Glutamatergic neuron (in vitro differentiated cells): ENCODE measurements at regions not wholly inside any gene's neighbourhood (a gene's known extent, or its start where the extent isn't known, plus 50 kb on each side); places are given as distances from the start of the nearest gene placed in this dataset.
"Not testable (repeated sequence)": the region's sequence is repeated elsewhere in the genome, so short reads cannot be mapped to it uniquely, and the experiment has no call there.

ENCODE experiments used
- DNase-seq: peaks from one replicate; pipeline ENCODE4 v3.0.0; 2022
- H3K27ac Mint-ChIP-seq: one replicate; pipeline ENCODE4 v1.8.0; 2020; ENCODE audit warnings: mild to moderate bottlenecking, mixed read lengths, inconsistent platforms; ENCODE audit not compliant: unreplicated experiment
- H3K27me3 Mint-ChIP-seq: one replicate; pipeline ENCODE4 v1.8.0; 2020; ENCODE audit warnings: mild to moderate bottlenecking, moderate library complexity, mixed read lengths, inconsistent platforms; ENCODE audit not compliant: unreplicated experiment
- H3K36me3 Mint-ChIP-seq: one replicate; pipeline ENCODE4 v1.8.0; 2020; ENCODE audit warnings: mild to moderate bottlenecking, mixed read lengths, inconsistent platforms; ENCODE audit not compliant: unreplicated experiment
- H3K4me1 Mint-ChIP-seq: one replicate; pipeline ENCODE4 v1.8.0; 2020; ENCODE audit warnings: mild to moderate bottlenecking, low read depth, mixed read lengths, inconsistent platforms; ENCODE audit not compliant: unreplicated experiment
- H3K4me3 Mint-ChIP-seq: one replicate; pipeline ENCODE4 v1.8.0; 2020; ENCODE audit warnings: mild to moderate bottlenecking, mixed read lengths, inconsistent platforms; ENCODE audit not compliant: unreplicated experiment
- H3K9me3 Mint-ChIP-seq: one replicate; pipeline ENCODE4 v1.8.0; 2020; ENCODE audit warnings: mild to moderate bottlenecking, moderate library complexity, mixed read lengths, inconsistent platforms; ENCODE audit not compliant: unreplicated experiment
- TF ChIP-seq, protein P1 (sequence below): fragments of 200-600 bp; sonication (generic); IDR thresholded peaks from one replicate; pipeline ENCODE4 v1.5.0; 2021; ENCODE audit not compliant: partially characterized antibody, unreplicated experiment

GRCh38 chr15:92821491-92822116, 78.5 kb upstream of the CHD2 start:
- no peaks in the 10 kb centered on the region for H3K36me3 Mint-ChIP-seq
- H3K4me1 Mint-ChIP-seq, result peaks cover 36% of the 10 kb centered on the region
- no peak for DNase-seq
- peak overlapping the region; percentile 36 for H3K27ac Mint-ChIP-seq
- peak overlapping the region; percentile 26 for H3K4me3 Mint-ChIP-seq
- H3K27me3 Mint-ChIP-seq, result peaks cover 6% of the 10 kb centered on the region
- TF ChIP-seq, protein P1, sequence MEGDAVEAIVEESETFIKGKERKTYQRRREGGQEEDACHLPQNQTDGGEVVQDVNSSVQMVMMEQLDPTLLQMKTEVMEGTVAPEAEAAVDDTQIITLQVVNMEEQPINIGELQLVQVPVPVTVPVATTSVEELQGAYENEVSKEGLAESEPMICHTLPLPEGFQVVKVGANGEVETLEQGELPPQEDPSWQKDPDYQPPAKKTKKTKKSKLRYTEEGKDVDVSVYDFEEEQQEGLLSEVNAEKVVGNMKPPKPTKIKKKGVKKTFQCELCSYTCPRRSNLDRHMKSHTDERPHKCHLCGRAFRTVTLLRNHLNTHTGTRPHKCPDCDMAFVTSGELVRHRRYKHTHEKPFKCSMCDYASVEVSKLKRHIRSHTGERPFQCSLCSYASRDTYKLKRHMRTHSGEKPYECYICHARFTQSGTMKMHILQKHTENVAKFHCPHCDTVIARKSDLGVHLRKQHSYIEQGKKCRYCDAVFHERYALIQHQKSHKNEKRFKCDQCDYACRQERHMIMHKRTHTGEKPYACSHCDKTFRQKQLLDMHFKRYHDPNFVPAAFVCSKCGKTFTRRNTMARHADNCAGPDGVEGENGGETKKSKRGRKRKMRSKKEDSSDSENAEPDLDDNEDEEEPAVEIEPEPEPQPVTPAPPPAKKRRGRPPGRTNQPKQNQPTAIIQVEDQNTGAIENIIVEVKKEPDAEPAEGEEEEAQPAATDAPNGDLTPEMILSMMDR, result no peak
- H3K9me3 Mint-ChIP-seq, result peaks cover 1% of the 10 kb centered on the region

DNA sequence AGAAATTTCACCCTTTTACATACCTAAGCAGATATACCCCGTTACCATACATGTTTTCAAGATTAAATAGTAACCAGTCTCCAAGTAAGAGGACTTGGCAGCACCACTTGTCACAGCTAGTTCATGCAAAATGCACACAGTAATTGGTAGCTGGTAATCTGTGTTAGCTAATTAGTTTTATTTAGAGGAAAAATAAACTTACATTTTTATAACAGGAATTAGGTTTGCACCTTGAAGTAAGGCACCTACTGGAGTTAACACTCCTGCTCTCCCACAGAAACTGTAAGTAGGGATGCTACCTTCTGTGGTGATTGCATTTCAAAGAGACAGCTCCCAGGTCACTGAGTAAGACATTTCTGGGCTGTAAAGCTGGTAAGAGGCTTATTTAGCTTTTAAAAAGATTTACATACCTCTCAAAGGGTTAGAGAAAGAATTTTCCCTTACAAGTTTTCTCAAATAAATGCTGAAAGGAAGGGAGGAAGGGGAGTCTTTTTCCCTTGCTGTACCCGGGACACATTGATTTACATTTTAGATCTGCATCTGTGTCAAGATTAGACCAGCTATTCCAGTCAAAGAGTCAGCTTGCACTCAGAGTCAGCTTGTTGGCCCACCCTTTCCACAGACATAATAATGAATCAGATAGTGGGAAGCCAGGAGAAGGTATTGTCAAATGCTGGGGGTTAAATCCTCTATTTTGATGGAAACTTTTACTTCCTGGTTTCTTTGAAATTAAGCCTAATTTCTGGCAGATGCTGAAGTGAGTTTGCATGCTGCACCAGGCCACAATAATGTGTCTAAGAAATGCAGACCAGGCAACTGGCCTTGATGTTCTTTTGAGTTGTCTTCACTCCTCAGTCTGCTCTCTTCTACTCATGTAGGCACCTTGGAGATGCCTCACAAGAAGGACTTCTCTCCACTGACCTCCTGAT, 77.6 kb upstream of the CHD2 start:
- Mint-ChIP-seq H3K9me3 (peaks cover 1% of the 10 kb centered on the region), H3K4me1 (peaks cover 34% of the 10 kb centered on the region), H3K27ac (peak overlapping the region; percentile 92), H3K27me3 (peaks cover 6% of the 10 kb centered on the region), H3K4me3 (no peak overlapping the region), H3K36me3 (no peaks in the 10 kb centered on the region)
- no peak for DNase-seq
- TF ChIP-seq, protein P1, result no peak

GRCh38 chr15:92825985-92826384, 74.1 kb upstream of the CHD2 start:
- DNase-seq, result no peak
- Mint-ChIP-seq H3K27me3 (peaks cover 2% of the 10 kb centered on the region), H3K27ac (no peak overlapping the region), H3K4me1 (peaks cover 26% of the 10 kb centered on the region), H3K9me3 (peaks cover 1% of the 10 kb centered on the region), H3K4me3 (no peak overlapping the region), H3K36me3 (no peaks in the 10 kb centered on the region)
- TF ChIP-seq, protein P1, result no peak

- not testable (repeated sequence) for H3K36me3 Mint-ChIP-seq, H3K4me3 Mint-ChIP-seq
Observed at GRCh38 chr15:92827991-92828390, 72.1 kb upstream of the CHD2 start.

DNA sequence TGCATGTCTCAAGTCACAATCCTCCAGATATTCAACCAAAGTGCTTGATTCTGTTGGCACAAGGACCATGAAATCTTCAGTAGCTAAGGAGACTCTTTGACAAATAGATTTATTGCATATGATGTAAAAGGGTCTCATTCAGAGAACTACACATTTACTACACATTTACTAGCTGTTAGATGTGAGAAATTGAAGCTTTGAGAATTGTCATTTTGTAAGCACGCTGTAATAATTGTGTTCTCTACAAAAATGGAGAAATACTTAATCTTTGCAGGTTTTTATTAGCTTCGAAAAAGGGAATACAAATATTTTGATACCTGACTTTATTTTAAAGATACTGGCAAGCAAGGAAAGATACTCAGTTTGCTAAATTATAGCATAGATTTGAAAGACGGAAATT, 70.2 kb upstream of the CHD2 start:
- H3K4me1 Mint-ChIP-seq, result peaks cover 27% of the 10 kb centered on the region
- TF ChIP-seq, protein P1, result no peak
- H3K9me3 Mint-ChIP-seq, result peaks cover 5% of the 10 kb centered on the region
- no peaks in the 10 kb centered on the region for H3K27me3 Mint-ChIP-seq
- peak overlapping the region; percentile 95 for H3K27ac Mint-ChIP-seq
- no peaks in the 10 kb centered on the region for H3K36me3 Mint-ChIP-seq
- no peak overlapping the region for H3K4me3 Mint-ChIP-seq
- DNase-seq, result no peak

More at GRCh38 chr15:92827991-92828390, 72.1 kb upstream of the CHD2 start:
- H3K27ac Mint-ChIP-seq, H3K27me3 Mint-ChIP-seq, H3K9me3 Mint-ChIP-seq, DNase-seq: not testable (repeated sequence)
- peaks cover 22% of the 10 kb centered on the region for H3K4me1 Mint-ChIP-seq
